Femur (tissue), 1 donor: ENCODE measurements at regions not wholly inside any gene's neighbourhood (a gene's known extent, or its start where the extent isn't known, plus 50 kb on each side); places are given as distances from the start of the nearest gene placed in this dataset.
A peak's percentile ranks its signal among the peaks of the same experiment; 100 is the strongest.

ENCODE experiments used
- DNase-seq: peaks from one replicate; pipeline ENCODE4 v3.0.0-alpha.2; 2017

DNA sequence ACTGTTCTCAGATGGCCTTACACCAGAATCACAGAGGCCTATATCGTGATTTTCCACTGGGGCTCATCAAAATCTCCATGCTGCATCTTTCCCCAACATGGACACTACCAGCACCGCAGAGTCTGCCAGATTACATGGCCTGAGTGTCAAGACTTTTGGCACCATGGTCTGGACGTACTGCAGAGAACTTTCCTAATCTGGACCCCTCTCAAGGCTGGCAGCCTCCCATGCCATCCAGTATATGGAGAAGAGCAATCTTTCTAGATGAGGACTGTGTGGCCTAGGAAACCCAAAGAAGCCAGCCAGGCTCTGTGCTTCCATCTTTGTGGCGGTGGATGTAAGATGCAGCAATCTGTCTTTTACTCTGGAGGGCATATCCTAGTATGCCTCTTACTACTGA lies 139.2 kb downstream of the ADAMTS15 start:
- no peak for DNase-seq

DNA sequence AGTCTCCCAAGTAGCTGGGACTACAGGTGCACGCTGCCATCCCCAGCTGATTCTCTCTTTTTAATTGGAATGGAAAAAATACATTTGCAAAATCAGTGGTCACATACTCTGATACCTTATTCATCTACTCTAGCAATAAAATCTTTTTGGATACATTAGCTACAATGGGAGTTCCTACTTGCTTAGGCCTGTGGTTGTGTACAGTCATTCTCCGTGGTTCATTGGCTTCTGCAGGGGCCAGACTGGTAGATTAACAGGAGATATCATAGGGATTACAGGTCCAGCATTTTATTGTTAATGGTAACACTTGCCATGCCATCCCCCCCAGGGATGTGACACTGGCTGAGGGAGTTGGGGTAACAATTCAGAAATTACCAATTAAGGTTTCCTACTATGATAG lies 140.0 kb downstream of the ADAMTS15 start:
- no peak for DNase-seq

DNA sequence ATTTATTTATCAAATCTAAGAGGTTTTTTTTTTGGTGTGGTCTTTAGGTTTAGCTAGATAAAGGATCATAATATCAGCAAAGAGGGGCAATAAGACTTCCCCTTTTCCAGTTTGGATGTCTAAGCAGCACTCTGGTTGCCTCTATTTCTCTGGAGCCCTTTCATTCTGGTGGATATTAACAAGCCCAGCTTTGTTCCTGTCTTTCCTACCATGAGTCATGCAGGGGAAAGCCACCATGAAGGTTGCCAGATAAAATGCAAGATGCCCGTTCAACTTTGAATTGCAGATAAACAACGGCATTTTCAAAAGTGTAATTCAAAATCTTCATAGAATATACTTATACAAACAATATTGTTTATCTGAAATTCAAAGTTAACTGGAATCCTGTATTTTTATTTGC lies 143.6 kb downstream of the ADAMTS15 start:
- no peak for DNase-seq

DNA sequence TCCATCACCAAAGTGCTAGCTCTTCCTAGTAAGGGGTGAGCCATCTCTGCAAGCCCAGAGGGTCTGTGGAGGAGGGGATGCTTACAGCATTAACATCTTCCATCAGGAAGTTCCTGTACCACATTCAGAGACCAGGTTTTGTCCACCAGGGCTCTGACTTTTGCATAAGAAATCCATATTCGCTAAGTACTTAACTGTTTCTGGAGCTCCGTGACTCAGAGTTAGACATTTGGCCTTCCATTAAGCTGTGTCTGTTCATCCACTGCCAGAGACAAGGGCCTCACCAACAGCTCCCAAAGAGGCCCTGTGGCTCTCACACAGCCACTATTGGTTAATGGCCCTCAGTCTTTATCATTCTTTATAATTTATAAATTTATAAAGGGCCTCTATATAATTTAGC lies 144.6 kb downstream of the ADAMTS15 start:
- DNase-seq, result no peak

DNA sequence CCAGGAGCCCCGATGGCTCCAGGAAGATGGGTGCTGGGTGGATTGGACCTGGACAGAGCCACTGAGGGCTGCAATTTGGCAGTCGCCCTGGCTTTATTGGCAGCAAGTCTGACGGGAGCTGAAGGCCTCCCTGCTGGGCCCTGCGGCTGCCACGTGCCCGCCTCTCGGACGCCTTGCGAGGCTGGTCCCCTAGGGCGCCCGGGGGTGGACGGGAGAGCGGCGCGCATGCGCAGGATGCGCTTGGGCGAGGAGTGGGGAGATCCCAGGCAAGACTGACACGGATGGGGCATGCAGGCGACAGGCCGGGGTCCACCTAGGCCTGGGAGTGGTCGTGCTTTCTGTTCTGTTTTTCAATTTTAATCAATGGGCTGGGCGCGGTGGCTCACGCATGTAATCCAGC lies 150.0 kb downstream of the ADAMTS15 start:
- no peak for DNase-seq

DNA sequence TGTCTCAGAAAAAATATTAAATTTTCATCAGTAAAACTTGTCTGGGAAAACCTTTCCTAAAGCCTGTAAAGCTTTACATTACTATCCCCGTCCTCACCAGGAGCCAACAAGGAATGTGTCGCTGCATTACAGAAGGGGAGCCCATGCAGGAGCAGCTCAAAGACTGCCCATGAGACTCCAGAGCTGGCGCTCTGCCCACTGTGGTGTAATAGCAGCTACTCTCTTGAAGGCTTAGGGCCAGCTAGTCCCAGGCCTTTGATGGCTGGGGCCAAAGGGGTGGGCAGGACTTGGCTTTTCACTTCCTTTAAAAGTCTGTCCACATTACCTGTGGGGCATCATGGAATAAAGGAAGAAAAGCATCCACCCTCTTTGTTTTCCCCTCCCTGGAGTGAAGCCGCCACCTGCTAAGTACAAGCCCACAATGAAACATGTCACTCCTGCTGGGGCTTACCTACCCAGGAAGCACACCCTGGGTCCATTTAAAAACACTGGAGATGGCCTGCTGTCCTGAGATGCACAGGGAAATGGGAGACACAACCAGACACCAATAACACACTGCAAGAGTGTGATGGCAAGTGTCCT lies 150.7 kb downstream of the ADAMTS15 start:
- DNase-seq, result no peak

DNA sequence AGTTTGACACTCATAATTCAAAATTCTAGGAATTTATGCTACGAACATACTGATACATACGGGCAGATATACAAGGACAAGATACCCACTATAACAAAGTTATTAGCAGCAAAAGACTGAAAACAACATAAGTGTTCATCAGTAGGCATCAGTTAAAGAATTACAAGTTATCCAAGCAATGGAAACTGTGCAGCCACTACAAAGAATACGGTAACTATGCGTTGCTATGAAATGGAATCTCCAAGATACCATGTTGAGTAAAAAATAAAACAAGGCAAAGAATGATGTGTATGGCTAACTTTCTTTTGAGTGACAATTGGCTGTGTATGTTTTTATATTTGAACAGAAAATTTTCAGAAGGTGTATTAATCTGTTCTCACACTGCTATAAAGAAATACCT lies 151.7 kb downstream of the ADAMTS15 start:
- no peak for DNase-seq

DNA sequence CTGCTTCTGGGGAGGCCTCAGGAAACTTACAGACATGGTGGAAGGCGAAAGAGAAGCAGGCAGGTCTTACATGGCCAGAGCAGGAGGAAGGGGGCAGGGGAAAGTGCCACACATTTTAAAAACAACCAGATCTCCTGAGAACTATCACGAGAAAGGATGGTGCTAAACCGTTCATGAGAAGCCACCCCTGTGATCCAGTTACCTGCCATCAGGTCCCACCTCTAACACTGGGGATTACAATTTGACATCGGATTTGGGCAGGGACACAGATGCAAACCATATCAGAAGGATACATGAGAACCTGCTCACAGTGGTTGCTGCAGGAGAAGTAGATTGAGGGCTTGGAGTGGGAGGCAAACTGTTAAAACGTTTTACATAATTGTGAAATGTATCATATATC lies 152.2 kb downstream of the ADAMTS15 start:
- no peak for DNase-seq

DNA sequence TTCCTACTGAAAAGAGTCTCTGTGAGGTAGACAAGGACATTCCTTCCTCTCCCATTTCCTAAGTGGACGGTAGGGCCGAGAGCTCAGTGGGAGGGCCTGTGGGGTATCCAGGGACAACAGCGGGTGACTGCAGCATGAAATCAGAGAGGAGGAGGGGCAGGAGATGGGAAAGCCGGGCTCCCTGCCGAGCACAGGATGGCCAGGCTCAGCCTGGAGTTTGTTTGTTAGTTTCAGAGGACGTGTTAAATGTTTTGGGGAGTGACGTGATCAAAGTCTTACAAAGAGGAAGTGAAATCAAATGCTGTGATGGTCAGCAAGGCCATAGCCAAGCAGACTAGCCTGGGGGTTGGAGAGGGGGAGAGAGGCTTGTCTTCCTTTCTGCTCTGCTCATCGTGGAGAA lies 152.7 kb downstream of the ADAMTS15 start:
- DNase-seq, result peak; percentile 72

DNA sequence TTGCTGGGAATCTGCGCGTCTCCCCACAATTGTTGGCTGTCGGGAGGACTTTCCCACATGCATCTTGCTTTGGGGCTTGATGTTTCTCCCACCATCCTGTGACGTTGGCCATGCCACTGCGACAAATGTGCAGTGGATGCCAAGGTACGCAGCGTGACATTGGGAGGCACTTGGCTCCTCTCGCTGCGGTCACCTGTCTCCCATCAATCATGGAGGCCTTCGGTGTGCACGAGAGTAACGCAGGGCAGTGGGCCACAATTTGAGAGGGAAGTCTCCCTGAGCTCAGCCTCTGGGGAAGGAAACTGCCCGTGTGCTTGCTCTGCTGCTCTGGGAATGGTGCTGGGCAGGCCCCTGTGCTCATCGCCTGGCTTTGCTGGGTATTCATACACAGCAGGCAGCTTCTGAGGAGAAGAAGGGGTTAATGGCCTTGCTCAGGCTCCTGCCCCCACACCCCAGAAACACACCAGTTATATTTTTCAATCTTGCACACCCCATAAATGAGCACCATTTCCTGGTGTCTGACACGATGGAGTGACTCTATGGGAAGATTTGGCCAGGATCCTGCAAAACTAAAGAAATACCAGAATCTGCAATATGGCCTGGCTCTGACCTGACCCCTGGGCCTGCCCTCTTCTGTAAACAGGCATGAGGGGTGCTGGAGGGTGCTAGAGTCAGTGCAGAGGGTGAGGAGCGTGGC lies 153.5 kb downstream of the ADAMTS15 start:
- DNase-seq, result no peak

DNA sequence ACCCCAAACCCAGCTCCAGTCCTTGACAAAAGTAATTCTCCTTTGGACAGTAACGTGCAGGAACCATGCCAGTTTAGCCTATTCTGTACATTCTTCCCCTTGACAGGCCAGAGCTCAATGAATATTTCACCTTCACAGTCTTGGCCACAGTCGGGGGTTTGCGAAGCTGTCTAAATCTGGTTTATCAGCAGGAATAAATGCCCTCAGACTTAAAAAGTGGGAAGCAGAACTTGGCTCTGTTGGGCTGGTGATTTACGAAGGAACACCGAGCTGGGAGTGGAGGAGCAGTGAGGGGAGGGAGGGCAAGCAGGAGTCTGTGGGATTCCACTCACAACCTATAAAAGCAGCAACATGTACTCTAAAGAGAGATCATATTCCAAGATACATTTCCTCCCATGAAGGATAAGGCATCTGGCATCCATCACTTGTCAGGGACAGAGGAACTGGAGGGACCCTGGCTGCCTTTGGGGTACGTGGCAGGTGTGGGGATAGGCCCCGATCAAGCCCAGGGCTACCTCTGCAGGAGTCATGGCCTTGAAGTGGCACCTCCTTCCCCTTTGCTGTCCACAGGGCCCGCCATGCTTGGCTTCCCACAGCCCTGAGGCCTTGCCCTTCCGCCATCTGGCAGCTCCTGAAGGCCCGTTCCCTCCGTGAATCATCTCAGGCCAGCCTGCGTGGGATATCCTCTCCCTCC lies 154.3 kb downstream of the ADAMTS15 start:
- DNase-seq, result no peak

DNA sequence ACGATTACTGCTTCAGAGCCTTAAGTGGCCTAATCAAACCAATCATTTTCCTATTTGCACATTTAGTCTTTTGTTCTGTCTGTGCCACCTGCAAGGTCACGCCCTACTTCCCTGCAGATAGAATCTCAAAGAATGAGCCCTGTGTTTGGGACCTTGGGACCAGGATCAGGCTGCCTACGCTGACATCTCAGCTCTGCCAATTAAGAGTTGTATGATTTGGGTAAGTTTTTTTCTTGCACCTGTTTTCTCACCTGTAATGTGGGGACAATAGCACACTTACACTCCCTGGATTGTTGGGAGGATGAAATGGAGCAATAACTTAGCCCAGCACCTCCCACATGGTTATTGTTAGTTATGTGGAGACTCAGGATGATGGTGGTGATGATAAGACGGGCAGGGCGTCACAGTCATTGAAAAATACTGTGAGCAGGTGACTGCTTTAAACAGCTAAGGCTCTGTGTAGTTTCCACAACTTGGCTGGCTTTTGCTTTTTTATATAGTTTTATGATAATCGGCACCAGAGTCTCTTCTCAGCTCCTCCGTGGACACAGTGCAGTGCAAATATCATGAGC lies 155.0 kb downstream of the ADAMTS15 start:
- no peak for DNase-seq

DNA sequence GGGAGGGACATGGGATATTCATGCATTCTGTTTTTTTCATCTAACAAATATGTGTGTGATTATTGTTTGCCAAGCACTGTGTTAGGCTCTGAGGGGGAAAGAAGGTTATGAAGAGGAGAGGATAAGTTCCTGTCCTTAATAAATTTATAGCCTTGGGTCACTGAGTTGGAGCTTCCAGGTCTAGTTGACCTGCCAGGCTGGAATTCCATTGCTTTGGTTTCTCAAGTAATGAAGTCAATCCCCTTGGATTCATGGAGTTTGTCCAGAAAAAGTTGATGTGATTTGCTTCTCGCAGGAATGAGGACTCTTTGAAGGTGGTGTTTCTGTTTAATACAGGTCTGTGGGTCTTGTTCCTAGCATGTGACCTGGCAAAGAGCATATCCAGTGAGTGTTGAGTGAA lies 156.2 kb downstream of the ADAMTS15 start:
- DNase-seq, result no peak

DNA sequence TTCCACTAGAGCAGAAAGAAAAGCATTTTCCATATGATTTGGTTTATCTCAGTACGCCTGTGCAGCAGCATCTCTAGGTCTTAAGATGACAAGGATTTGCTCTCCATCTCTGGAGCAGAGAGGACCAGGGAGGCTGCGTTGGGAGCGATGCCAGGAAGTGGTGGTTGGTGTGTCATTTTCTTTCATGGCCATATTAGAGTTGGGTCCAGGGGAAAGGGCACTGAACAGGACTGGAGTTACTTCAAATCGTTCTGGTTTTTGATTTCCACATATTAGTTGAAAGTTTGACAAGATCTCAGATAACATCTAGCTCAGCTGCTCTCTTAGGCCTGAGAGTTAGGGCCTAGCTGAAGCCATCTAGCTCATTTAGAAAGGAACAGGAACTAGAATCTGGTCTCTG lies 157.7 kb downstream of the ADAMTS15 start:
- no peak for DNase-seq

DNA sequence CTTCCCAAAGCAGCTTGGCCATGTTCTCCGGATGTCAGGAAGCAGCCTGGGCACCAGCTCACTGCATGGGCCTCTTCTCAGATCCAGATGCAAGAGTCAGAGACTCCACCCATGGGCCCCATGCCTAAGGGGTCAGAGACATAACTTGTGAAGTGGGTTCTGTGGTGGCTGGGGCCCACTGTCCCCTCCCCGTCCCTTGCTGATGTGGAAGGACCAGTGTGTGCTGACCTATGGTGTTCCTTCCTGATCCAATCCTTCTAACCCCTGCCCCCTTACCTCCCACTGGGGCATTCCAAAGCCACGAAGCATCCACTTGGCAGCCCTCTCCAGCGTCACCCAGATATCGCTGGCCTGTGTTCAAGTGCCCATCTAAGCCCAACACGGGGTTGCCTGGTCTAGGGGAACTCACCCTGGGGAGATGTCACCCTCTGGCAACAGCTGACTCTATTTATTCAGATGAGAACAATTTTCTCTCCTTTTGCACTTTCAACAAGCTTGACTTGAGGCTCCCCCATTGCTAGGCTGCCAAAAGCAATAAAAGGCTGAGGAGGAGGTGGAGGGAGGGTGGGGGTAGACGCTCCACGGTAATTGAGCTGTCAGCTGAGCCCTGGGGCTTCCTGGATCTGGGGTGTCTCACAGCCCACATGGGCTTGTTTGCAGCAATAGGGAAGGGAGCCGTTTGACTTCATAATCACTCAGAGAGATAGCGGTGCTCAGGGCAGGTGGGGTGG lies 158.5 kb downstream of the ADAMTS15 start:
- DNase-seq, result no peak

DNA sequence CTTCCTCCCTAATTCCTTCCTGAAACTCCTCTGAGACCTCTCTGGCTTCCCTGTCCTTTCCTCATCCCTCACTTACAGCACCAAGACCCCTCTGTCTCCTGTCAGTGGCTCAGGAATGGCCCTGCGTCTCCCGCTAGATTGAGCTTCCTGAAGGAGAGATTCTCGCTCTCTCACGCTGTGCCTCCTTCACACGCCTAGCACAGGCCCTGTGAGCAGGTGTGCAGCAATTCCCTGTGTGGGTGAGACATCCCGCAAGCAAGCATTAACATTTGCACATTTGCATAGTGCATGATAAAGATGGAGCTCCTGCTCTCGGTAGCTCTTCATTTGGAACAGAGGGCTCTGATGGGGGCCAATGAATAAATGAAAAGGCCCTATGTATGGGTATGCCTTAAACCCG lies 159.8 kb downstream of the ADAMTS15 start:
- no peak for DNase-seq

DNA sequence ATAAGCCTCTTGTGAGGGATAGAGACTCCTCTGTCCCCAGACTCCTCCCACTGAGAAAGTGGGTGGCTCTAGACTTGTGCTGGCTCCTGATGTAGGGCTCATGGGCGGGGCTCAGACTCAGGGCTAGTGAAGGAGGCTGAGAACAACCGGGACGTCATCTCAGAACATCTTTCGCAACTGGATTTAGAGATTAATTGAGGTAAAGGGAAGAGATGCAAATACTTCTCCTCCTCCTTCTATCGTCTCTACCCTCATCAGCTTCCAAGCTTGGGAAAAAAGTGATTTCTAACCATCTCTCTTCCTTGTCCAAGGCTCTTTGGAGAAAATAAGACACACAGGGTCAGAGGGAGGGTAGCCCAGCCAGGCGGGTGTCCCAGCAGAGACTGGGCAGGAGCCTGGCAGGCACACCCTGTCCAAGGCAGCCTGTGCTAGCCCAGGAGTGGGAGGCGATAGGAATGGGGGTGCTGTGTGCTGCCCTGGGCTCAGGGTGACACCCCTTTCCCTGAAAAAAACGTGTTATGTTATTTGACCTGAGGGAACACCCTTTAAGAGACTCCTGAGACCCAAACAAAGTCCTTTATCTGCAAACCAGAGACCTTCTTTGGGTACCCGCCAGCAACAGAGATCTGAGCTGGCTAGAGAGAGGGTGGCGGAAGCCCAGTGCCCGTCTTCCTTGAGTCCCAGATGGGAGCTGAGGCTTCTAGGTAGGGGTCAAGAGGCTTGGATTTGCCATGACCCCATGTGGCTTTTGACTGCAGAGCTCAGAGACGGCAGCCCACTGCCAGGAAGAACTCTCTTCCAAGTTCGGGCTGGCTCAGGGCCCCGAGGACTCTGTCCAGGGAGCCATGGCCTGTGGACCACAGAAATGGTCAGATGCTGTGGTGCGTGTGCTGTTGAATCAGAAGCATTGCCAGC lies 160.9 kb downstream of the ADAMTS15 start:
- no peak for DNase-seq

DNA sequence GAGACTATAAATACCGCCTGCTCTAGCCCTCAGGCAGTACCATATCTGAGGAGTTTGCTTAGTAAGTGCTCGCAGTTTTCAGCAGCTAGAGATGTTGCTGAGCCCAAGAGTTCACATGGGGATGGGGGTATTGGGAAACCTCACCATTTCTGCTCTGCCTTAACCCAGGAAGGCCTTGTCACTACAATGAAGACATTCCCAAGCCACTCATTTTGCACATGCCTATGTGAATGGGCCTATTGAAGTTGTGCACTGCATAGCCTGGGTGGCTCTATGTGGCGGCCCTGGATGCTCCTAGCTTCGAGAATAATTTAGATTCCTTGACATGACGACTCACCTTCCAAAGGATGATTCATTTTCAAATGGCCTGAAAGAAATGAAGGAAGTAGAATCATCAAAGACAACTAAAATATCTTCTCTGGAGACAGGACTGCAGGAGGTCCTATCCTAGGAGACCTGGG lies 163.4 kb downstream of the ADAMTS15 start:
- DNase-seq, result no peak

DNA sequence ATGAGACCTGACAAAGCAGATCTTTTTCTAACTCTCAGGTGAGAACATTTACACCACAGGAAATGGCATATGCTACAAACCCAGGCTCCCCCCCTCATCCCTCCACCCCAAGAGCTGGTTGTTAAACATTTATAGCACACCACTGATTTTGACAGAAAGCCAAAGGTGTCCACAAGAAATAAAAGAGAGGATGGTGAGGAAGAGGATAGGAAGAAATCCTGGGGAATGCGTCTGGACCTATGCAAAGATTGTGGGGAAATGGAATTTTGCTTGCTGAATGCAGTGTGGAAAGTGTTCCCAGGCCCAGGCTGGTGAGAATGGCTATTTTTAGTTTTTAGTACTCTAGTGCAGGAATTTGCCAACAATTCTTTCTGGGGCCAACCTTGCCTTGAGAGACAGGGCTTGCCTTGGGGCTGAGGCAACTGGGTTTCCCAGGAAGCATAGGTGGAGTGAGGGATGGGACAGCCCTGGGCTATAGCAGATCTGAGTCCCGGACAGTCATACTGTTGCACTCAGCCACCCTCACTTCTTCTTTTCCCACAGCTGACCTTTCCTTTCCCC lies 163.9 kb downstream of the ADAMTS15 start:
- DNase-seq, result no peak

DNA sequence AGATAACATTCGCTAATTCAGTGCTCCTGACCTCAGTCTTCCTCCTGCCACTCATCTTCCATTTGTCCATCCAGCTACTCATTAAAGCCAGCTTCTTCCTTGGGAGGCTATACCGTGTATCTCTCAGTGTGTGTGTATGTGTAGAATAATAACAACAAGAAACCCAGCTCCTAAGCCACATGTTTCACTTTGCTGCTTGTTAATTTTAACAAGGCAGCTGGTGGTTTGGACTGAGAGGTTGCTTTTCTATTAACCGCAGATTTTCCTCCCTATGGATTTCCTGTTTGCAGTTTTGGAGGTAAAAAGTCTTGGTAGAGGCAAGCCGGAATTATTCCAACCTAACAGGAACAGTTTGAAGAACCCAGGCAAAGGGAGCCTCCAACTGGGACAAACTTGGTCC lies 165.0 kb downstream of the ADAMTS15 start:
- DNase-seq, result no peak

DNA sequence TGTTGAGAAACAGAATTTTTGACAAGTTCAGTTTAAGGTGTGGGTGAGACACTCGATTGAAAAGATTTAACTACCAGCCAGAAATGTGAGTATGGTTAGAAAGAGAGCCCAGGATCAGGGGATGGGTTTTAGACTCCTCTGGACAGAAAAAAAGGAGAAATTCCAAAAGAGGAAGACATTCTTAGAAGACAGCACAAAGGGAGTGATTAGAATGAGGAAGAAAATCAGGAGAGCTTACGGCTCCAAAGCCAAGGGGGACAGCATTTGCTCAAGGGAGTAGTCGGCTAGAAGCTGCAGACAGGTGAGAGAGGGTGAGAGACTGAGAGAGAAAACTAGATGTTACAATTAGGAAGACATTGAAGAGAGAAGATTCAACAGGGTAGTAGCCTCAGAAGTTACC lies 166.1 kb downstream of the ADAMTS15 start:
- no peak for DNase-seq

DNA sequence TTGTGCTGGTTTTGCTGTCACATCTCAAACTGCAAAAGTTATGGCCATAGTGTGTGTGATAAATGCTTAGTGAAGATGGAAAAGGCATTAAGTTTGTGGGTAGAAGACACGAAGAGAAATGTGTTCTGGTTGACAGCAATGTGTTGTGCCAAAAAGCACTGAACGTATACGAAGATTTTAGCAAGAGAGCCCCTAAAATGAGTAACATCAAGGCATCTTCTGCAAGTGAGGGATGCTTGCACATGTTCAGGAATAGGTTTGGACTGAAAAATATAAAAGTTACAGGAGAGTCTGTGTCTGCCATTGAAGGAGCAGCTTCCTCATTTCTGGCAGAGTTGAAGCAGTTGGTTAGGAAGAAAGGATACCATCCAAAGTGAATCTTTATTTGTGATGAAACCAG lies 167.1 kb downstream of the ADAMTS15 start:
- DNase-seq, result no peak
